Common myeloid progenitor, CD34-positive (primary cell): ENCODE measurements at regions not wholly inside any gene's neighbourhood (a gene's known extent, or its start where the extent isn't known, plus 50 kb on each side); places are given as distances from the start of the nearest gene placed in this dataset.

Experiments
- CTCF ChIA-PET: fragments of 350-600 bp; sonication (Branson Sonifier 250); formaldehyde crosslinking; loops from one replicate; lab custom pipeline; 2021; ENCODE audit warnings: antibody characterized with exemption; lab: Charles Lee
- POLR2A ChIA-PET: fragments of 350-600 bp; sonication (Branson Sonifier 250); formaldehyde crosslinking; loops from one replicate; lab custom pipeline; 2021; ENCODE audit warnings: antibody characterized with exemption; lab: Charles Lee
- DNase-seq, 3 donors: peaks; one replicate each; pipeline versions ENCODE4 v3.0.0 to v3.0.0-alpha.2; 2013
- H3K27ac ChIP-seq, 2 experiments: 1 replicate in 1 of 2; 2 replicates in 1 of 2; pipeline ENCODE4 v1.7.0; 2013; ENCODE audit warnings: inconsistent platforms in 2 of 2, low read length in 2 of 2, mild to moderate bottlenecking in 2 of 2, low read depth in 1 of 2, moderate library complexity in 1 of 2; ENCODE audit not compliant: severe bottlenecking in 2 of 2, insufficient read depth in 1 of 2, poor library complexity in 1 of 2
- H3K27me3 ChIP-seq, 5 experiments: replicated peaks in 2 of 5; 1 replicate in 3 of 5; 2 replicates in 2 of 5; pipeline versions ENCODE4 v1.6.1 to v1.7.0; 2013; ENCODE audit warnings: low read length in 4 of 5, mild to moderate bottlenecking in 2 of 5, moderate library complexity in 2 of 5, inconsistent platforms in 1 of 5; ENCODE audit not compliant: insufficient read depth in 5 of 5, control insufficient read depth in 4 of 5
- H3K36me3 ChIP-seq, 4 experiments: 1 replicate in 2 of 4; 2 replicates in 2 of 4; pipeline versions ENCODE4 v1.6.1 to v1.7.0; 2013; ENCODE audit warnings: low read length in 3 of 4, control low read depth in 1 of 4, mild to moderate bottlenecking in 1 of 4; ENCODE audit not compliant: control insufficient read depth in 4 of 4, insufficient read depth in 4 of 4
- H3K4me1 ChIP-seq, 4 experiments: 1 replicate in 3 of 4; 2 replicates in 1 of 4; pipeline versions ENCODE4 v1.6.1 to v1.7.1; 2013; ENCODE audit warnings: low read length in 3 of 4, mild to moderate bottlenecking in 3 of 4, control low read depth in 1 of 4, inconsistent platforms in 1 of 4, moderate library complexity in 1 of 4; ENCODE audit not compliant: control insufficient read depth in 4 of 4, insufficient read depth in 4 of 4; ENCODE audit errors: control extremely low read depth in 1 of 4
- H3K4me3 ChIP-seq, 7 experiments: 1 replicate in 4 of 7; 2 replicates in 3 of 7; pipeline versions ENCODE4 v1.5.1 to v1.7.0; 2013; ENCODE audit warnings: mild to moderate bottlenecking in 7 of 7, low read length in 6 of 7, moderate library complexity in 6 of 7, inconsistent platforms in 2 of 7, low read depth in 2 of 7, control low read depth in 1 of 7; ENCODE audit not compliant: insufficient read depth in 4 of 7, control insufficient read depth in 1 of 7; ENCODE audit errors: extremely low read depth in 1 of 7
- H3K9me3 ChIP-seq, 5 experiments: 1 replicate in 4 of 5; 2 replicates in 1 of 5; pipeline versions ENCODE4 v1.6.1 to v1.7.1; 2013; ENCODE audit warnings: low read length in 4 of 5, mild to moderate bottlenecking in 2 of 5, inconsistent platforms in 1 of 5, low read depth in 1 of 5, moderate library complexity in 1 of 5; ENCODE audit not compliant: control insufficient read depth in 4 of 5, insufficient read depth in 2 of 5; ENCODE audit errors: control extremely low read depth in 1 of 5
- WGBS: methylation state at CpG from one replicate; pipeline ENCODE4 v1.1.5; 2013; ENCODE audit not compliant: insufficient coverage; 5-methylcytosine and 5-hydroxymethylcytosine counted together

DNA sequence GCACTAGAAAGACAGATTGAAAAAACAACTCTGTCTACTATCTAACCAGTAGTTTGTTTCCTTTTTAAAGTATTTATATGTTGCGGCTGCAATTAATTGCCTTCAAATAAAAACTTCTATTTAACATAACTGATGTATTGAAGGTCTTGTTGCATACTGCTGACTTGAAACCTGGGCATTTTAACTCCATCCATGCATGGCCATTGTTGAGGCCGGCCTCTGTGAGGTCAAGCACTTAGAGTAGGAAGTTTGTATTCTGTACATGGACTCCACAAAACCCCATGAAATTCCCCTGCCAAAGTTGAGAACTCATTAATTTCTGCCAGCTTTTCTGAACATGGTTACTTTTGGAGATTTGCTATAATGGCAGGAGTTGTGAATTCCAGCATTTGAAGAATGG, 150.6 kb downstream of the GAS1 start:
- H3K4me3 ChIP-seq: no peak overlapping the region
- peaks cover 0 to 2% (median 0%) of the 10 kb centered on the region in 5 experiments for H3K9me3 ChIP-seq
- WGBS: no CpG with 5 or more reads among the region's 2 CpGs
- peaks cover 0 to 4% (median 0%) of the 10 kb centered on the region in 5 experiments for H3K27me3 ChIP-seq
- POLR2A ChIA-PET: no interaction called here
- DNase-seq: no peak
- CTCF ChIA-PET: no interaction called here
- H3K4me1 ChIP-seq: no peaks in the 10 kb centered on the region
- H3K36me3 ChIP-seq: no peaks in the 10 kb centered on the region
- H3K27ac ChIP-seq: no peak overlapping the region

DNA sequence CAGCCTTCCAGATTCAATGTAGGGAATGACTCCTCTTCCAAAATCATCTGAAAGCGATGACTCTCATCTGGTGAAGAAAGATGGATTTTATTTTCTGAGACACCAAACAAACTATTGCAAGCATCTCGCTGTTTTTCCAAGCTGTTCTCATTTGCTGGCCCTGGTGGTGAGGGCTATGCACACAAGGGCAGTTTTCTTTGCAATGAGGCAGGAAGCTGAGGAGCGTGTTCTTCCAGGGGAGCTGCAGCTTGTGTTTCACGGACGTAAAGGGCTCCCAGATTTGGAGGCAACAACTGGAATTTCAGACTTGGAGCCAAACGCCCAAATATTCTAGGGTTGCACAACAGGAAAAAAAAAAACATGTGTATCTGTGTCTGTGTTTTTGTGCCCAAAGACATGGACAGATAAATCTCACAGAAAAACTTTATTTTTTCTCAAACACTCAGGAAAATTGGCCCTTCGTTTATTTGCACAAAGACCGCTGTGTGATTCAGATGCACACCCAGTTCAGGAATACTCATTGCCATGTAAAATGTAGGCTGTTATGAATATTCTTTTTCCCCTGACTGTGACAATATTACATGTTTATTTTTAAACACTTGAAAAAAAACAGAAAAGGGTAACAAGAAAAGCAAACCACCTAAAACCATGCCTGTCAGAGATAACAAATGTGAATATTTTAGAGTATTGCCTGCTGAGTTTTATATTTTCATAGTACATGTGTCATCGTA, 151.3 kb downstream of the GAS1 start:
- ChIA-PET CTCF (no interaction called here), POLR2A (no interaction called here)
- H3K36me3 ChIP-seq: no peaks in the 10 kb centered on the region
- no peaks in the 10 kb centered on the region for H3K4me1 ChIP-seq
- peaks cover 0 to 2% (median 0%) of the 10 kb centered on the region in 5 experiments for H3K9me3 ChIP-seq
- WGBS: 70% methylated on average over 4 of the region's 9 CpGs
- peaks cover 0 to 4% (median 0%) of the 10 kb centered on the region in 5 experiments for H3K27me3 ChIP-seq
- no peak overlapping the region for H3K4me3 ChIP-seq
- no peak overlapping the region for H3K27ac ChIP-seq
- DNase-seq: no peak

DNA sequence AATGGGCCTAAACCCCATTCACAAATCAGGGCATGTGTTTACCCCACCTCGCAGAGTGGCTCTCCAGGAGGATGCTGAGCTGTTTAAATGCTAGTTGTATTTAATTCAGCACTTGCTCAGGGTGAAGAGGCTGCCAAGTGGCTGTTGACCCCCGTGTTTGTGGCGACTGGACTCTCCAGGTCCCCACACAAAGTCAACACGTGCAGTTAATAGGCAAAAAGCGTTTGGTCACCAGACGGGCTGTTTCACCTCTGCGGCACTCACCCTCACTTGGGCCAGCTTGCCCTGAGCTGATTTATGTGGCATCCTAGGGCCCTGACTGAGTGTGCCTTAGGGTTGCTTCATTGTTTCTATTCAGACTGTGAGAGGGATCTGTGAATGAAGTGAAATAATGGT, 152.3 kb downstream of the GAS1 start:
- peaks cover 0 to 4% (median 0%) of the 10 kb centered on the region in 5 experiments for H3K27me3 ChIP-seq
- WGBS: 92% methylated on average over 6 of the region's 7 CpGs
- ChIA-PET POLR2A (no interaction called here), CTCF (no interaction called here)
- H3K27ac ChIP-seq: no peak overlapping the region
- no peaks in the 10 kb centered on the region for H3K36me3 ChIP-seq
- peaks cover 0 to 2% (median 0%) of the 10 kb centered on the region in 5 experiments for H3K9me3 ChIP-seq
- no peaks in the 10 kb centered on the region for H3K4me1 ChIP-seq
- DNase-seq: no peak
- no peak overlapping the region for H3K4me3 ChIP-seq

DNA sequence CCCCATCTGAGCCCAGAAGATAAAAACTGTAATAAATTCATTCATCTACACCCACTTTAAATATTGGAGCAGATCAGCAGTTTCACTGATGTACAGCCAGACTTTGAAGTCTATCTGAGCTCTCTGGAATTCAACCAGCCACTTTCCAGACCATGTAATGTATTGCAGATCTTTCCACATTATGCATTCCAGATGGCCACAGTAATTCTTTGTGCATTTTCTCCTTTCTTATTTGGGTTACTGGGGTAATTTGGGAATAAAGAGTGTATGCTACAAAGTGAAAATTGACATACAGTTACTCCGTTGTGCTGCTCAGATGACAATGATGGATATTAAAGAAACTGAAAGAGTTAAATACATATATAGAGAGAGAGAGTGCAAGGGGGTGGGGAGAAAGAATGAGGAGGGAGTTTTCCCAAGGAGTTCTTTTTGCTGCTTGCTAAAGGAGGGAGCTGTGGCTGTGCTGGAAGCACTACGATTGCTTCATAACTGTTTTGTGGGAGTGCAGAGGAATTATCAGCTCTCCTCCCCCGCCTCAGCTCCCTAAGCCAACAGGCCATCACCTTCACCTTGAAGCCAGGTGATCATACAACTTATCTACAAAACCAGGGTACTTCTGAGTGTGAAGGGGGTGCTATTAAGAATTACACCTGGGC, 152.8 kb downstream of the GAS1 start:
- no CpG with 5 or more reads among the region's 3 CpGs for WGBS
- H3K9me3 ChIP-seq: peaks cover 0 to 2% (median 0%) of the 10 kb centered on the region in 5 experiments
- H3K4me3 ChIP-seq: no peak overlapping the region
- peaks cover 0 to 4% (median 0%) of the 10 kb centered on the region in 5 experiments for H3K27me3 ChIP-seq
- ChIA-PET CTCF (no interaction called here), POLR2A (no interaction called here)
- H3K27ac ChIP-seq: no peak overlapping the region
- DNase-seq: no peak
- no peaks in the 10 kb centered on the region for H3K4me1 ChIP-seq
- H3K36me3 ChIP-seq: no peaks in the 10 kb centered on the region

DNA sequence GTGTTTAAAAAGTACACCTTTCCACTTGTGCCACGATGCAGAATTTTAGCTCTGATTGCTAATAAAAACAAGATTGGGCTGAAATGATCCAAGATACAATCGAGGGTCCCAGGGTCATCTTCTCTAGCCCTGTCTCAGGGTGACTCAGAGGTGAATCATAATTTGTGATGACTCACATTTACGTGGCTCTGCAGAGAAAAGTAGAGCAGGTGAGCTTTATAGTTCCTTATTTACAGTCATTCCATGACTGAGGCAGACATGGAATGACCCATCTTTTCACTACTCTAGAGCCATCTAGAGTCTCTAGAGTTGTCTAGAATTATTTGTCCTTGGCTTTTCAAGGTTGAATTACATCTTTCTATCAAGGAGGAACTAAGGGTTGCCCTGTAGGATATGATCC, 155.2 kb downstream of the GAS1 start:
- no peak overlapping the region for H3K27ac ChIP-seq
- 83% methylated on average over 3 of the region's 3 CpGs for WGBS
- peaks cover 0 to 2% (median 0%) of the 10 kb centered on the region in 5 experiments for H3K9me3 ChIP-seq
- DNase-seq: no peak
- ChIA-PET CTCF (no interaction called here), POLR2A (no interaction called here)
- H3K4me1 ChIP-seq: no peaks in the 10 kb centered on the region
- H3K4me3 ChIP-seq: no peak overlapping the region
- H3K27me3 ChIP-seq: peaks cover 0 to 4% (median 0%) of the 10 kb centered on the region in 5 experiments
- H3K36me3 ChIP-seq: no peaks in the 10 kb centered on the region

- no peaks in the 10 kb centered on the region for H3K4me1 ChIP-seq
- no peaks in the 10 kb centered on the region for H3K36me3 ChIP-seq
- WGBS: 100% methylated on average over 1 of the region's 4 CpGs
- H3K4me3 ChIP-seq: no peak overlapping the region
- peaks cover 0 to 2% (median 0%) of the 10 kb centered on the region in 5 experiments for H3K9me3 ChIP-seq
- no peak for DNase-seq
- peaks cover 0 to 8% (median 0%) of the 10 kb centered on the region in 5 experiments for H3K27me3 ChIP-seq
- CTCF ChIA-PET: no interaction called here
- H3K27ac ChIP-seq: no peak overlapping the region
- POLR2A ChIA-PET: no interaction called here
Measured at GRCh38 chr9:86790805-86791204, 156.5 kb downstream of the GAS1 start.

GRCh38 chr9:86788456-86788855, 158.8 kb downstream of the GAS1 start:
- no peak overlapping the region for H3K27ac ChIP-seq
- peaks cover 0 to 6% (median 0%) of the 10 kb centered on the region in 5 experiments for H3K27me3 ChIP-seq
- H3K4me1 ChIP-seq: no peaks in the 10 kb centered on the region
- H3K36me3 ChIP-seq: no peaks in the 10 kb centered on the region
- peaks cover 0 to 4% (median 0%) of the 10 kb centered on the region in 5 experiments for H3K9me3 ChIP-seq
- POLR2A ChIA-PET: no interaction called here
- 92% methylated on average over 6 of the region's 9 CpGs for WGBS
- no peak overlapping the region for H3K4me3 ChIP-seq
- no peak for DNase-seq
- CTCF ChIA-PET: no interaction called here
